ENCODE measurements at regions not wholly inside any gene's neighbourhood (a gene's known extent, or its start where the extent isn't known, plus 50 kb on each side); places are given as distances from the start of the nearest gene placed in this dataset.

GRCh38 chr9:79008916-79009315, 562.8 kb upstream of the TLE4 start:
- peaks cover 11% of the 10 kb centered on the region for H3K9me3 Mint-ChIP-seq (ENCODE audit: low read depth, unreplicated experiment)
- CTCF ChIA-PET: no interaction called here
- intact Hi-C loops (cut with micrococcal nuclease; ENCODE audit: unreplicated experiment): no loop called here
- no peaks in the 10 kb centered on the region for H3K4me1 Mint-ChIP-seq (ENCODE audit: low read depth, unreplicated experiment)
- no peaks in the 10 kb centered on the region for H3K27me3 Mint-ChIP-seq (ENCODE audit: unreplicated experiment)
- no peak for DNase-seq
- no peak for TF ChIP-seq CTCF (IDR thresholded peaks at IDR 0.05; ENCODE audit: unreplicated experiment)
- no peak overlapping the region for H3K27ac Mint-ChIP-seq (ENCODE audit: unreplicated experiment)
- no peaks in the 10 kb centered on the region for H3K36me3 Mint-ChIP-seq (ENCODE audit: insufficient read depth, unreplicated experiment)
- BruUV-seq (replicated peaks): no TSS peak
- no peak overlapping the region for H3K4me3 Mint-ChIP-seq (ENCODE audit: low read depth, unreplicated experiment)

- no peak overlapping the region for H3K27ac Mint-ChIP-seq (ENCODE audit: unreplicated experiment)
- peaks cover 18% of the 10 kb centered on the region for H3K9me3 Mint-ChIP-seq (ENCODE audit: low read depth, unreplicated experiment)
- no peaks in the 10 kb centered on the region for H3K27me3 Mint-ChIP-seq (ENCODE audit: unreplicated experiment)
- intact Hi-C loops (cut with micrococcal nuclease; ENCODE audit: unreplicated experiment): no loop called here
- H3K4me1 Mint-ChIP-seq (ENCODE audit: low read depth, unreplicated experiment): no peaks in the 10 kb centered on the region
- no peak for TF ChIP-seq CTCF (IDR thresholded peaks at IDR 0.05; ENCODE audit: unreplicated experiment)
- CTCF ChIA-PET: no interaction called here
- no peaks in the 10 kb centered on the region for H3K36me3 Mint-ChIP-seq (ENCODE audit: insufficient read depth, unreplicated experiment)
- no TSS peak for BruUV-seq (replicated peaks)
- H3K4me3 Mint-ChIP-seq (ENCODE audit: low read depth, unreplicated experiment): no peak overlapping the region
- DNase-seq: no peak
These were observed 560.3 kb upstream of the TLE4 start for GRCh38 chr9:79011461-79011860.

GRCh38 chr9:79012561-79012960, 559.2 kb upstream of the TLE4 start:
- Mint-ChIP-seq H3K36me3 (ENCODE audit: insufficient read depth, unreplicated experiment) (no peaks in the 10 kb centered on the region), H3K27ac (ENCODE audit: unreplicated experiment) (no peak overlapping the region), H3K9me3 (ENCODE audit: low read depth, unreplicated experiment) (peaks cover 18% of the 10 kb centered on the region), H3K27me3 (ENCODE audit: unreplicated experiment) (no peaks in the 10 kb centered on the region), H3K4me3 (ENCODE audit: low read depth, unreplicated experiment) (no peak overlapping the region), H3K4me1 (ENCODE audit: low read depth, unreplicated experiment) (no peaks in the 10 kb centered on the region)
- CTCF ChIA-PET: no interaction called here
- no TSS peak for BruUV-seq (replicated peaks)
- intact Hi-C loops (cut with micrococcal nuclease; ENCODE audit: unreplicated experiment): no loop called here
- DNase-seq: no peak
- TF ChIP-seq CTCF (IDR thresholded peaks at IDR 0.05; ENCODE audit: unreplicated experiment): no peak

GRCh38 chr9:79013715-79014610, 557.8 kb upstream of the TLE4 start:
- intact Hi-C loops (cut with micrococcal nuclease; ENCODE audit: unreplicated experiment): no loop called here
- Mint-ChIP-seq H3K4me1 (ENCODE audit: low read depth, unreplicated experiment) (no peaks in the 10 kb centered on the region), H3K27ac (ENCODE audit: unreplicated experiment) (no peak overlapping the region), H3K27me3 (ENCODE audit: unreplicated experiment) (no peaks in the 10 kb centered on the region), H3K36me3 (ENCODE audit: insufficient read depth, unreplicated experiment) (no peaks in the 10 kb centered on the region), H3K9me3 (ENCODE audit: low read depth, unreplicated experiment) (peaks cover 18% of the 10 kb centered on the region), H3K4me3 (ENCODE audit: low read depth, unreplicated experiment) (no peak overlapping the region)
- no peak for TF ChIP-seq CTCF (IDR thresholded peaks at IDR 0.05; ENCODE audit: unreplicated experiment)
- BruUV-seq (replicated peaks): no TSS peak
- no peak for DNase-seq
- CTCF ChIA-PET: no interaction called here
